HepG2 (cell line): ENCODE measurements at regions not wholly inside any gene's neighbourhood (a gene's known extent, or its start where the extent isn't known, plus 50 kb on each side); places are given as distances from the start of the nearest gene placed in this dataset.

Experiments
- DRAP1 ChIP-seq: IDR thresholded peaks from 2 replicates; pipeline ENCODE4 v1.6.1; 2016; ENCODE audit warnings: missing genetic modification reagents, missing compliant biosample characterization
- ETV5 ChIP-seq: IDR thresholded peaks from 2 replicates; pipeline ENCODE4 v1.6.1; 2018; ENCODE audit warnings: missing biosample characterization, missing genetic modification reagents, inconsistent platforms, borderline replicate concordance
- FOXJ3 ChIP-seq: sonication (generic); formaldehyde crosslinking; IDR thresholded peaks from 2 replicates; pipeline ENCODE4 v1.4.0; 2020; ENCODE audit warnings: missing genetic modification reagents, mild to moderate bottlenecking, borderline replicate concordance
- FOXP4 ChIP-seq: sonication (generic); formaldehyde crosslinking; IDR thresholded peaks from 2 replicates; pipeline ENCODE4 v1.4.0; 2020; ENCODE audit warnings: missing genetic modification reagents
- ISL2 ChIP-seq: sonication (generic); formaldehyde crosslinking; IDR thresholded peaks from 2 replicates; pipeline ENCODE4 v1.5.0; 2020; ENCODE audit warnings: missing genetic modification reagents
- LCORL ChIP-seq, 2 experiments: fragments of 450-650 bp in 1 of 2; sonication (generic) in 1 of 2; formaldehyde crosslinking in 1 of 2; IDR thresholded peaks; 2 replicates each; pipeline versions ENCODE4 v1.5.0 to v1.6.1; 2017 to 2020; ENCODE audit warnings: antibody characterized with exemption in 1 of 2, missing genetic modification reagents in 1 of 2
- MAFG ChIP-seq: sonication (generic); formaldehyde crosslinking; IDR thresholded peaks from 2 replicates; pipeline ENCODE4 v1.5.1; 2020; ENCODE audit warnings: mild to moderate bottlenecking, missing genetic modification reagents
- PCBP1 ChIP-seq: fragments of 200-400 bp; formaldehyde crosslinking; IDR thresholded peaks from 2 replicates; pipeline ENCODE4 v1.6.1; 2017; ENCODE audit warnings: mild to moderate bottlenecking, low read depth, low read length, borderline replicate concordance
- RERE ChIP-seq: IDR thresholded peaks from 2 replicates; pipeline ENCODE4 v1.6.1; 2016; ENCODE audit warnings: low read depth, missing genetic modification reagents, missing compliant biosample characterization
- SATB2 ChIP-seq: sonication (generic); formaldehyde crosslinking; IDR thresholded peaks from 2 replicates; pipeline ENCODE4 v1.5.0; 2020; ENCODE audit warnings: missing genetic modification reagents
- TARDBP ChIP-seq: sonication (generic); formaldehyde crosslinking; IDR thresholded peaks from 2 replicates; pipeline ENCODE4 v1.8.0; 2022; ENCODE audit warnings: mild to moderate bottlenecking, missing genetic modification reagents
- TSC22D2 ChIP-seq: sonication (generic); formaldehyde crosslinking; IDR thresholded peaks from 2 replicates; pipeline ENCODE4 v1.5.1; 2020; ENCODE audit warnings: missing genetic modification reagents, mild to moderate bottlenecking, borderline replicate concordance
- ZBTB26 ChIP-seq: IDR thresholded peaks from 2 replicates; pipeline ENCODE4 v1.6.1; 2016; ENCODE audit warnings: missing compliant biosample characterization, missing genetic modification reagents, borderline replicate concordance
- ZFP91 ChIP-seq: sonication (generic); formaldehyde crosslinking; IDR thresholded peaks from 2 replicates; pipeline ENCODE4 v1.9.0; 2022; ENCODE audit warnings: missing genetic modification reagents, mild to moderate bottlenecking, borderline replicate concordance
- ZNF784 ChIP-seq: sonication (generic); formaldehyde crosslinking; IDR thresholded peaks from 2 replicates; pipeline ENCODE4 v1.5.1; 2020; ENCODE audit warnings: missing genetic modification reagents, mild to moderate bottlenecking, borderline replicate concordance

GRCh38 chr5:92927291-92927778 lies 653.7 kb downstream of the NR2F1-AS1 start (continued):
- TF ChIP-seq FOXJ3 (CRISPR knock-in tag) (no peak; the same call in 1 of the 2 replicates), LCORL (IDR thresholded peaks at IDR 0.05) (peak; percentile 69; the same call in 1 of the 2 replicates), LCORL (CRISPR knock-in tag; IDR thresholded peaks at IDR 0.05) (peak; percentile 92), ETV5 (CRISPR knock-in tag) (peak; percentile 90; the same call in 1 of the 2 replicates), SATB2 (CRISPR knock-in tag) (no peak), ISL2 (CRISPR knock-in tag) (peak; percentile 92), PCBP1 (no peak), TARDBP (CRISPR knock-in tag) (peak; percentile 83), ZFP91 (CRISPR knock-in tag) (peak; percentile 43; the same call in 1 of the 2 replicates), TSC22D2 (CRISPR knock-in tag) (peak; percentile 57; the same call in 1 of the 2 replicates), DRAP1 (CRISPR knock-in tag) (peak; percentile 45; the same call in 1 of the 2 replicates), RERE (CRISPR knock-in tag) (peak; percentile 86), MAFG (CRISPR knock-in tag) (no peak), ZNF784 (CRISPR knock-in tag) (peak; percentile 88), ZBTB26 (CRISPR knock-in tag) (peak; percentile 69), FOXP4 (peak; percentile 96)
